Stimulated activated CD4-positive, alpha-beta T cell treated with anti-CD3 and anti-CD28 coated beads, Interleukin-12 subunit alpha, Interleukin-12 subunit beta, amount 100 ng/mL, for 24 hours (primary cell): ENCODE measurements at regions not wholly inside any gene's neighbourhood (a gene's known extent, or its start where the extent isn't known, plus 50 kb on each side); places are given as distances from the start of the nearest gene placed in this dataset.
"Not testable (repeated sequence)": the region's sequence is repeated elsewhere in the genome, so short reads cannot be mapped to it uniquely, and the experiment has no call there.

Experiments
- DNase-seq, 2 experiments: peaks; one replicate each; pipeline ENCODE4 v3.0.0-alpha.2; 2020; ENCODE audit warnings: low read depth in 2 of 2

GRCh38 chr6:4203642-4204417, 68.5 kb upstream of the ECI2 start:
- DNase-seq = not testable (repeated sequence)

DNA sequence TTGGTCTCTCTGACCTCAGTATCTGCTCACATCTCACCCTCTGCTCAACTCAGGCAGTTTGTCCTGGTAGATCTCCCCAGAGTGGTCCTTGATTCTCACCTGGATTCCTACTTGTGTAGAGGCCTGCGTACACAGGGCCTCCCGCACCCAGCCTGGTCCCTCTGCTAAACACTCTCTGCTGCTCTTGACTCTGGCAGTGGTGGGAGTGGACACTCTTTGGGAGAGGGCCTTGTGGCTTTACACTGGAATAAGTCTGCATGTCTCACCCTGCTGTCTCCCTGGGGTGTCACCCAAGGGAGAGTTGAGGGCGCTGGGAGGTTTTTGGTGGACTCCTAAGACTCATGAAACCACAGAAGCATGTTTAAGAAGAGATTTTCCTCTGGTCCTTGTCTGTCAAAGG, 57.3 kb upstream of the ECI2 start:
- DNase-seq = no peak

DNA sequence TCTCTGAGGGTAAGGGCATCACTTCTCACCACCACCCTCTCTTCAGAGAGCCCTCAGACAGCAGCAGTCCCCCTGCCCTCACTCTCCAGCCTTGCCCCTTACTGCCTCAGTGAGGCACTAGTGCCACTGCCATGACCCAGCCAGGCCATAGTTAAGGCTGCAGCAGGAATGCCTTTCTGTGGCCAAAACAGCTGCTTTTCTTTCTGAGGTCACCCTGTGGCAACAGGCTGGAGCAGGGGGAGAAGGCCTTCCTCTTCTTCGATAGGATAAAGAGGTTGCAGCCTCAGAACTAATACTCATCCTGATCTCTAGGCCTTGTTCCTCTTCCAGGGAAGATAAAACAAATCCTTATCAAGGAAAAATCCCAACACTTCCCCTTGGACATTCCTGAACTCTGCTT, 56.8 kb upstream of the ECI2 start:
- DNase-seq = no peak

GRCh38 chr6:4191271-4191721, 55.9 kb upstream of the ECI2 start:
- no peak for DNase-seq

- no peak for DNase-seq
Measured at GRCh38 chr6:4189249-4189648, 53.9 kb upstream of the ECI2 start.

DNA sequence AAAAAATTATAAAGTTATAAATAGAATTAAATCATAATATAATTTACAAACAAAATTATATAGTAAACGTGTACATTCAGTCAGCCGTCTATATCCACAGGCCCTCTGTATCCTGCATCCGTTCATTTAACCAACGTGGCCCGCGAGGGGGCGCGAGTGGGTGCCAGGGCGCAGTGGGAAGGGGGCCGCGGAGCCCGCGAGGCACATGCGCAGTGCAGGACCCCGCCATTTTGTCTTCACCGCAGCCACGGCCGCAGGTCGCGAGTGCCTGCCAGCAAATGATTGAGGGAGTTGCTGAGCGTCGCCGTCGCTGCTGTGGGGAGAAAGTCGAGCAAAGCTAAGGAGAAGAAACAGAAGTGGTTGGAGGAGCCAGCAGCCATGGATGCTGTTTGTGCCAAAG, 53.4 kb upstream of the ECI2 start:
- no peak for DNase-seq

DNA sequence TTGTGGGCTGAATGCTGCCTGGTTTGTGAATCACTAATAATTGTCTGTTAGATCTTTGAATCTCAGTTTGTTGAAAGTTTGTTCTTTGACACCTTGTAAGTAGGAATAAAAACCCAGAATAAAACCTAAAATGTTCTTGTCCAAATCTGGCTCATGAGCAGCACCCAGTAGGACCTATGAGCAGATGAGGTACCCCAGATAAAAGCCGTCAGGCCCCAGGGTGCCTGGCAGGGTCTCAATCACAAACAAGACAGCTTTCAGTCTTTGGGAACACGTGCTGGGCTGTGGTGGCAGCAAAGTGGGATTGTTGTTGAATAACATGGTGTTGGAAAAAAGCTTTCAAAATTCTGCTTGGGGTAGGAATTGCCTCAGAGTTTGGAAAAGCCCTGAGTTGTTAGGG, 52.1 kb upstream of the ECI2 start:
- DNase-seq = no peak

- DNase-seq = no peak
Measured at GRCh38 chr6:4186385-4186784, 51.0 kb upstream of the ECI2 start.

DNA sequence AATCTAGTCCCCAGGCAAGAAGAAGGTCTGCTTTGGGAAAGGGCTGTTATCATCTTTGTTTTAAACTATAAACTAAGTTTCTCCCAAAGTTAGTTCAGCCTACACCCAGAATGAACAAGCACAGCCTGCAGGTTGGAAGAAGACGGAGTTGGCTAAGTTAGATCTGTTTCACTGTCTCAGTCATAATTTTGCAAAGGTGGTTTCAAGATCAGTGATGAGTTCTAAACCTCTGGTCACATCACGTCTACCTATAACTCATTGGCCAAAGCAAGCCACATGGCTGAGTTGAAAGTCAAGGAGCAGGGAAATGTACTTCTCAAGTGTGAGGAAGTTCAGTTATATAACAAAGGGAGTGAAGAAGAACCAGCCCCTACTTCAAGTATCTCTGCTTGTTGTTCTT, 50.5 kb upstream of the ECI2 start:
- DNase-seq = no peak

DNA sequence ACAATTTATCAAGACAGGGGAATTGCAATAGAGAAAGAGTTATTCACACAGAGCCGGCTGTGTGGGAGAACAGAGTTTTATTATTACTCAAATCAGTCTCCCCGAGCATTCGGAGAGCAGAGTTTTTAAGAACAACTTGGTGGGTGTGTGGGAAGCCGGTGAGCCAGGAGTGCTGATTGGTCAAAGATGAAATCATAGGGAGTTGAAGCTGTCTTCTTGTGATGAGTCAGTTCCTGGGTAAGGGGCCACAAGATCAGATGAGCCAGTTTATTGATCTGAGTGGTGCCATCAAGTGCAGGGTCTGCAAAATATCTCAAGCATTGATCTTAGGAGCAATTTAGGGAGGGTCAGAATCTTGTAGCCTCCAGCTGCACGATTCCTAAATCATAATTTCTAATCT, 50.0 kb upstream of the ECI2 start:
- DNase-seq = peak in 1 of 2 experiments; percentile 17
